HEK293T (cell line): ENCODE measurements at regions not wholly inside any gene's neighbourhood (a gene's known extent, or its start where the extent isn't known, plus 50 kb on each side); places are given as distances from the start of the nearest gene placed in this dataset.

Experiments used
- ARNT ChIP-seq: fragments of 450-650 bp; IDR thresholded peaks from 2 replicates; pipeline ENCODE4 v1.6.1; 2017; ENCODE audit warnings: mild to moderate bottlenecking
- LEF1 ChIP-seq: fragments of 450-650 bp; IDR thresholded peaks from 2 replicates; pipeline ENCODE4 v1.6.1; 2017; ENCODE audit warnings: mild to moderate bottlenecking, borderline replicate concordance
- SP1 ChIP-seq: fragments of 450-650 bp; IDR thresholded peaks from 2 replicates; pipeline ENCODE4 v1.6.1; 2017
- SUZ12 ChIP-seq: fragments of 450-650 bp; IDR thresholded peaks from 2 replicates; pipeline ENCODE4 v1.6.1; 2016; ENCODE audit warnings: mild to moderate bottlenecking
- TARDBP ChIP-seq: fragments of 450-650 bp; IDR thresholded peaks from 2 replicates; pipeline ENCODE4 v1.6.1; 2016
- ZNF384 ChIP-seq: fragments of 450-650 bp; IDR thresholded peaks from 2 replicates; pipeline ENCODE4 v1.6.1; 2016

DNA sequence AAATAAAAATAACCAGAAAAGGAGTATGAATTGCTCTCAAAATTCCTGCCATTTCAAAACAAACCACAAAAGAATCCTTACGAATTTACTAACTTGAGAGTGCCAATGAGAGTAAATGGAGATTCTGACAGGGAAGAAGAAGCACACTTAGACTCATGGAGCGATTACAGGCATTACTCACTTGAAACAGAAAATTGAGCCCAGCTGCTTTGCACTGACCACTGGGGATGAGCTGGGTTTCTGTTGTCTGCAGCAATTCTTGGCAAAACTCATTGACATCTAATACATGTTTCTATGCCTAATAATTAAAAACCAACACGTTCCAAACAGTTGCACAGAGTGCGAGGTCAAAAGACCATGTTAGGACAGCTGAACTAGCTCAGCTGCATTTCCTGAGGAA is 731.6 kb downstream of the DNAH5 start:
- TF ChIP-seq SP1 = no peak
- no peak for TF ChIP-seq ARNT
- TF ChIP-seq TARDBP = no peak
- TF ChIP-seq SUZ12 = no peak
- no peak for TF ChIP-seq ZNF384
- TF ChIP-seq LEF1 = no peak
